ENCODE measurements at regions not wholly inside any gene's neighbourhood (a gene's known extent, or its start where the extent isn't known, plus 50 kb on each side); places are given as distances from the start of the nearest gene placed in this dataset.
A peak's percentile ranks its signal among the peaks of the same experiment; 100 is the strongest.

- Histone ChIP-seq H3K4me1 (ENCODE audit: control insufficient read depth in 4 of 4, insufficient read depth in 4 of 4, low read length in 3 of 4) (peaks cover 0 to 10% (median 2%) of the 10 kb centered on the region in 4 donors), H3K36me3 (ENCODE audit: control insufficient read depth in 4 of 4, insufficient read depth in 3 of 4, low read depth in 1 of 4, low read length in 3 of 4) (no peaks in the 10 kb centered on the region), H3K27me3 (ENCODE audit: control insufficient read depth in 4 of 4, insufficient read depth in 4 of 4, low read length in 3 of 4) (no peaks in the 10 kb centered on the region), H3K9me3 (ENCODE audit: control insufficient read depth in 4 of 4, low read length in 3 of 4) (no peaks in the 10 kb centered on the region), H3K4me3 (ENCODE audit: low read depth in 1 of 3, low read length in 3 of 3) (no peak overlapping the region), H3K9ac (ENCODE audit: low read depth in 1 of 2, low read length in 2 of 2) (no peak overlapping the region), H3K27ac (ENCODE audit: low read depth in 1 of 2, low read length in 2 of 2) (no peak overlapping the region)
- DNase-seq (ENCODE audit: low spot score) = no peak
- WGBS = 32% methylated on average over 2 of the region's 2 CpGs
- TF ChIP-seq, protein P1, sequence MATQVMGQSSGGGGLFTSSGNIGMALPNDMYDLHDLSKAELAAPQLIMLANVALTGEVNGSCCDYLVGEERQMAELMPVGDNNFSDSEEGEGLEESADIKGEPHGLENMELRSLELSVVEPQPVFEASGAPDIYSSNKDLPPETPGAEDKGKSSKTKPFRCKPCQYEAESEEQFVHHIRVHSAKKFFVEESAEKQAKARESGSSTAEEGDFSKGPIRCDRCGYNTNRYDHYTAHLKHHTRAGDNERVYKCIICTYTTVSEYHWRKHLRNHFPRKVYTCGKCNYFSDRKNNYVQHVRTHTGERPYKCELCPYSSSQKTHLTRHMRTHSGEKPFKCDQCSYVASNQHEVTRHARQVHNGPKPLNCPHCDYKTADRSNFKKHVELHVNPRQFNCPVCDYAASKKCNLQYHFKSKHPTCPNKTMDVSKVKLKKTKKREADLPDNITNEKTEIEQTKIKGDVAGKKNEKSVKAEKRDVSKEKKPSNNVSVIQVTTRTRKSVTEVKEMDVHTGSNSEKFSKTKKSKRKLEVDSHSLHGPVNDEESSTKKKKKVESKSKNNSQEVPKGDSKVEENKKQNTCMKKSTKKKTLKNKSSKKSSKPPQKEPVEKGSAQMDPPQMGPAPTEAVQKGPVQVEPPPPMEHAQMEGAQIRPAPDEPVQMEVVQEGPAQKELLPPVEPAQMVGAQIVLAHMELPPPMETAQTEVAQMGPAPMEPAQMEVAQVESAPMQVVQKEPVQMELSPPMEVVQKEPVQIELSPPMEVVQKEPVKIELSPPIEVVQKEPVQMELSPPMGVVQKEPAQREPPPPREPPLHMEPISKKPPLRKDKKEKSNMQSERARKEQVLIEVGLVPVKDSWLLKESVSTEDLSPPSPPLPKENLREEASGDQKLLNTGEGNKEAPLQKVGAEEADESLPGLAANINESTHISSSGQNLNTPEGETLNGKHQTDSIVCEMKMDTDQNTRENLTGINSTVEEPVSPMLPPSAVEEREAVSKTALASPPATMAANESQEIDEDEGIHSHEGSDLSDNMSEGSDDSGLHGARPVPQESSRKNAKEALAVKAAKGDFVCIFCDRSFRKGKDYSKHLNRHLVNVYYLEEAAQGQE (IDR thresholded peaks at IDR 0.05) = no peak
- TF ChIP-seq HNF4A (conservative IDR thresholded peaks at IDR 0.05) (peak; percentile 24 to 30), RXRA (IDR thresholded peaks at IDR 0.05) (no peak)
Measured at GRCh38 chr4:12973522-12973921, 510.6 kb downstream of the RAB28 start.

DNA sequence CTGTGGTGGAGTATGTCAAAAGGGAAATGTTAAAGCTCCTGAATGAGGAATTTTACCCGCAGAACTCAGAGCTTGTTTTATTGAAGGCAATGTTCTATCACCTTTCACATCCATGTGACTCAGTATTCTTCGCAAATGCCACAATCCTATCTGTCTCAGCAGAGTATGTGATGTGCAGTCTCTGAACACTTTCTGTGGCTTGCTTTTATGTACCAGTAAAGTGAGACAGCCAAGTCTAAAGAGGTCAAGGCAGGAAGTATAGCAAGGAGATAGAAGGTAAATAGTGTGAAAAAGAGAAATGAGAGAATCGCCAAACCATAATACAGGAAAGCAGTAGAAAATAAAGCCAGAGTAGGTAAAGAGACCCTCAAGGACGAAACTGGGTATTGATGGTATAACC lies 515.8 kb downstream of the RAB28 start:
- Histone ChIP-seq H3K4me3 (ENCODE audit: low read depth in 1 of 3, low read length in 3 of 3) (no peak overlapping the region), H3K27ac (ENCODE audit: low read depth in 1 of 2, low read length in 2 of 2) (no peak overlapping the region), H3K27me3 (ENCODE audit: control insufficient read depth in 4 of 4, insufficient read depth in 4 of 4, low read length in 3 of 4) (no peaks in the 10 kb centered on the region), H3K9ac (ENCODE audit: low read depth in 1 of 2, low read length in 2 of 2) (no peak overlapping the region), H3K4me1 (ENCODE audit: control insufficient read depth in 4 of 4, insufficient read depth in 4 of 4, low read length in 3 of 4) (peaks cover 0 to 16% (median 4%) of the 10 kb centered on the region in 4 donors), H3K36me3 (ENCODE audit: control insufficient read depth in 4 of 4, insufficient read depth in 3 of 4, low read depth in 1 of 4, low read length in 3 of 4) (no peaks in the 10 kb centered on the region), H3K9me3 (ENCODE audit: control insufficient read depth in 4 of 4, low read length in 3 of 4) (no peaks in the 10 kb centered on the region)
- no peak for TF ChIP-seq RAD21 (IDR thresholded peaks at IDR 0.05)
- TF ChIP-seq RXRA (IDR thresholded peaks at IDR 0.05) = no peak
- TF ChIP-seq SP1 (IDR thresholded peaks at IDR 0.05) = no peak
- no peak for TF ChIP-seq NR2F2 (IDR thresholded peaks at IDR 0.05)
- TF ChIP-seq FOXA2 (IDR thresholded peaks at IDR 0.05) = no peak
- no peak for TF ChIP-seq GABPA (IDR thresholded peaks at IDR 0.05 in 1 of 2, conservative IDR thresholded peaks at IDR 0.05 in 1 of 2)
- TF ChIP-seq JUND (IDR thresholded peaks at IDR 0.05) = no peak
- TF ChIP-seq CTCF (IDR thresholded peaks at IDR 0.05; ENCODE audit: low read depth, low read length, missing input control) = no peak
- TF ChIP-seq HNF4G (IDR thresholded peaks at IDR 0.05) = no peak
- TF ChIP-seq, protein P1 (IDR thresholded peaks at IDR 0.05) = no peak
- no peak for TF ChIP-seq YY1 (IDR thresholded peaks at IDR 0.05)
- TF ChIP-seq, protein P2, sequence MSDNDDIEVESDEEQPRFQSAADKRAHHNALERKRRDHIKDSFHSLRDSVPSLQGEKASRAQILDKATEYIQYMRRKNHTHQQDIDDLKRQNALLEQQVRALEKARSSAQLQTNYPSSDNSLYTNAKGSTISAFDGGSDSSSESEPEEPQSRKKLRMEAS (IDR thresholded peaks at IDR 0.05) = no peak
- TF ChIP-seq, protein P3, sequence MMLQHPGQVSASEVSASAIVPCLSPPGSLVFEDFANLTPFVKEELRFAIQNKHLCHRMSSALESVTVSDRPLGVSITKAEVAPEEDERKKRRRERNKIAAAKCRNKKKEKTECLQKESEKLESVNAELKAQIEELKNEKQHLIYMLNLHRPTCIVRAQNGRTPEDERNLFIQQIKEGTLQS (IDR thresholded peaks at IDR 0.05) = no peak
- no peak for TF ChIP-seq FOXA1 (IDR thresholded peaks at IDR 0.05)
- no peak for TF ChIP-seq TAF1 (conservative IDR thresholded peaks at IDR 0.05)
- TF ChIP-seq ZBTB33 (IDR thresholded peaks at IDR 0.05) = no peak
- TF ChIP-seq HNF4A (conservative IDR thresholded peaks at IDR 0.05) = no peak
- TF ChIP-seq EGR1 (IDR thresholded peaks at IDR 0.05; ENCODE audit: low read depth in 2 of 2) = no peak
- WGBS = 70% methylated on average over 4 of the region's 4 CpGs
- DNase-seq (ENCODE audit: low spot score) = no peak
